Fibroblast of lung (primary cell): ENCODE measurements at regions not wholly inside any gene's neighbourhood (a gene's known extent, or its start where the extent isn't known, plus 50 kb on each side); places are given as distances from the start of the nearest gene placed in this dataset.
A peak's percentile ranks its signal among the peaks of the same experiment; 100 is the strongest.
"Not testable (repeated sequence)": the region's sequence is repeated elsewhere in the genome, so short reads cannot be mapped to it uniquely, and the experiment has no call there.

Experiments
- DNase-seq, 2 donors: peaks; one replicate each; pipeline versions ENCODE4 v3.0.0 to v3.0.0-alpha.2; 2010; ENCODE audit warnings: low read depth in 2 of 2
- H2AFZ ChIP-seq: 2 replicates; pipeline ENCODE4 v1.5.1; 2012; ENCODE audit warnings: low read length, control low read depth, inconsistent platforms
- H3K27ac ChIP-seq: 2 replicates; pipeline ENCODE4 v1.5.1; 2011; ENCODE audit warnings: low read length, control low read depth; ENCODE audit not compliant: insufficient read depth
- H3K27me3 ChIP-seq: 2 replicates; pipeline ENCODE4 v1.5.1; 2011; ENCODE audit warnings: mild to moderate bottlenecking, low read length; ENCODE audit not compliant: control insufficient read depth, insufficient read depth
- H3K36me3 ChIP-seq: 2 replicates; pipeline ENCODE4 v1.5.1; 2011; ENCODE audit warnings: low read length; ENCODE audit not compliant: control insufficient read depth, insufficient read depth
- H3K4me1 ChIP-seq: 2 replicates; pipeline ENCODE4 v1.5.1; 2011; ENCODE audit warnings: low read length; ENCODE audit not compliant: control insufficient read depth, insufficient read depth; ENCODE audit errors: extremely low read depth
- H3K4me2 ChIP-seq: 2 replicates; pipeline ENCODE4 v1.5.1; 2011; ENCODE audit warnings: low read length, control low read depth; ENCODE audit not compliant: insufficient read depth; ENCODE audit errors: extremely low read depth
- H3K4me3 ChIP-seq, 4 experiments: fragments of 200-600 bp in 1 of 4; sonication (generic) in 1 of 4; replicated peaks in 1 of 4; 2 replicates each; pipeline ENCODE4 v1.5.1; 2011 to 2016; ENCODE audit warnings: low read length in 4 of 4, low read depth in 3 of 4, mild to moderate bottlenecking in 3 of 4, control low read depth in 2 of 4, inconsistent platforms in 1 of 4, mixed read lengths in 1 of 4; ENCODE audit not compliant: insufficient read depth in 1 of 4; ENCODE audit errors: control extremely low read depth in 1 of 4
- H3K79me2 ChIP-seq: 2 replicates; pipeline ENCODE4 v1.5.1; 2012; ENCODE audit warnings: mild to moderate bottlenecking, low read length, inconsistent platforms; ENCODE audit not compliant: control insufficient read depth, insufficient read depth
- H3K9ac ChIP-seq: 2 replicates; pipeline ENCODE4 v1.5.1; 2011; ENCODE audit warnings: mild to moderate bottlenecking, low read length, control low read depth; ENCODE audit not compliant: insufficient read depth
- H3K9me3 ChIP-seq: 2 replicates; pipeline ENCODE4 v1.5.1; 2012; ENCODE audit warnings: low read depth, low read length; ENCODE audit not compliant: control insufficient read depth, insufficient read depth
- H4K20me1 ChIP-seq: 2 replicates; pipeline ENCODE4 v1.5.1; 2011; ENCODE audit warnings: low read length; ENCODE audit not compliant: control insufficient read depth, insufficient read depth; ENCODE audit errors: extremely low read depth
- CTCF ChIP-seq, 2 donors: IDR thresholded peaks in 1 of 2; conservative IDR thresholded peaks in 1 of 2; 1 replicate in 1 of 2; 2 replicates in 1 of 2; pipeline ENCODE4 v1.5.1; 2011 to 2012; ENCODE audit warnings: low read length in 2 of 2, control low read depth in 1 of 2, inconsistent platforms in 1 of 2, low read depth in 1 of 2, mild to moderate bottlenecking in 1 of 2
- EZH2 ChIP-seq: IDR thresholded peaks from 2 replicates; pipeline ENCODE4 v1.5.1; 2012; ENCODE audit warnings: low read length, control low read depth, mild to moderate bottlenecking; ENCODE audit errors: missing control alignments

DNA sequence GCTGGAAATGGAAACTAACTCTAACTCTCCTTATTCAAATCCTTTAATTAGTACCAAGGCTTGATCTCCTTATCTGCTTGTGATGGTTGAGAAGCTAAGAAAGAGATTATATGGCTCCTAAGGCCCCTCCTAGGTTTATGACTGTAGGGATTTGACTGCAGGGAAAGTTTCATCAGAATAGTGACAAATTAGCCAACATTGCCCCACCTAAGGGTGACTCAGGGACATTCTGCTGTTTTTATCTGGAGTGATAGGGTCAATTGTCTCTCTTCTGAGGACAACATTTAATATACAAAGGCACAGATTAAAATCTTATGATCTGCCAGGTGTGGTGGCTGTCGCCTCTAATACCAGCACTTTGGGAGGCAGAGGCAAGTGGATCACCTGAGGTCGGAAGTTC is 138.1 kb upstream of the MARCKS start:
- Histone ChIP-seq H3K4me1 (no peaks in the 10 kb centered on the region), H3K9ac (no peak overlapping the region), H3K79me2 (no peaks in the 10 kb centered on the region), H3K9me3 (no peaks in the 10 kb centered on the region), H3K4me2 (no peak overlapping the region), H3K27me3 (no peaks in the 10 kb centered on the region), H3K4me3 (no peak overlapping the region), H4K20me1 (no peaks in the 10 kb centered on the region), H3K36me3 (no peaks in the 10 kb centered on the region), H2AFZ (no peak overlapping the region), H3K27ac (no peak overlapping the region)
- DNase-seq = no peak
- TF ChIP-seq CTCF (conservative IDR thresholded peaks at IDR 0.05 in 1 of 2, IDR thresholded peaks at IDR 0.05 in 1 of 2; ENCODE audit: low read depth in 1 of 2, low read length in 2 of 2) (no peak), EZH2 (no peak)

DNA sequence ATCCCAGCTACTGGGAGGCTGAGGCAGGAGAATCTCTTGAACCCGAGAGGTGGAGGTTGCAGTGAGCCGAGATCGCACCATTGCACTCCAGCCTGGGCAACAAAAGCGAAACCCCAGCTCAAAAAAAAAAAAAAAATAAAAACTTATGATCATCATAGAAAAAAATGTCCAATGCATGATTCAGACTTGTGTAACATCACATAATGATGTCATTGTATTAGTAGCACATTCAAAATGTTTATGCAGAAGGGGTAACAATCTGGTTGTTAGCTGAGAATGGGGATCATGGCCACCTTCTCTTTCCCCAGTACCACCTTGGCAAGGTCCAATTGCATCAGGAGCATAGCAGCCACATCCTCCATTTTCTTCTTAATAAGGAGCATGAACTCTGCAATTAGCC is 137.6 kb upstream of the MARCKS start:
- Histone ChIP-seq H3K4me3 (no peak overlapping the region), H3K4me1 (no peaks in the 10 kb centered on the region), H3K9me3 (no peaks in the 10 kb centered on the region), H2AFZ (no peak overlapping the region), H3K27me3 (no peaks in the 10 kb centered on the region), H4K20me1 (no peaks in the 10 kb centered on the region), H3K4me2 (no peak overlapping the region), H3K9ac (no peak overlapping the region), H3K79me2 (no peaks in the 10 kb centered on the region), H3K36me3 (no peaks in the 10 kb centered on the region), H3K27ac (no peak overlapping the region)
- peak; percentile 64 to 77 for DNase-seq
- TF ChIP-seq CTCF (conservative IDR thresholded peaks at IDR 0.05 in 1 of 2, IDR thresholded peaks at IDR 0.05 in 1 of 2; ENCODE audit: low read depth in 1 of 2, low read length in 2 of 2) (no peak), EZH2 (no peak)

- Histone ChIP-seq H3K27me3 (no peaks in the 10 kb centered on the region), H4K20me1 (no peaks in the 10 kb centered on the region), H2AFZ (peak overlapping the region; percentile 3), H3K4me1 (no peaks in the 10 kb centered on the region), H3K27ac (no peak overlapping the region), H3K4me2 (peak overlapping the region; percentile 49), H3K4me3 (no peak overlapping the region), H3K36me3 (no peaks in the 10 kb centered on the region), H3K9ac (no peak overlapping the region), H3K79me2 (no peaks in the 10 kb centered on the region), H3K9me3 (no peaks in the 10 kb centered on the region)
- TF ChIP-seq EZH2 = no peak
- no peak for TF ChIP-seq CTCF (conservative IDR thresholded peaks at IDR 0.05 in 1 of 2, IDR thresholded peaks at IDR 0.05 in 1 of 2; ENCODE audit: low read depth in 1 of 2, low read length in 2 of 2)
- DNase-seq = no peak
Observed at GRCh38 chr6:113723182-113723581, 134.0 kb upstream of the MARCKS start.

- H3K9me3 ChIP-seq, DNase-seq, H3K4me2 ChIP-seq, H3K4me1 ChIP-seq, H4K20me1 ChIP-seq, H2AFZ ChIP-seq, H3K9ac ChIP-seq, H3K36me3 ChIP-seq, H3K79me2 ChIP-seq, H3K4me3 ChIP-seq, H3K27ac ChIP-seq, H3K27me3 ChIP-seq: not testable (repeated sequence)
Observed at GRCh38 chr6:113724927-113725326, 132.2 kb upstream of the MARCKS start.
